NCI-H226 (cell line): ENCODE measurements at regions not wholly inside any gene's neighbourhood (a gene's known extent, or its start where the extent isn't known, plus 50 kb on each side); places are given as distances from the start of the nearest gene placed in this dataset.

Experiments
- DNase-seq: peaks from one replicate; pipeline ENCODE4 v3.0.0-alpha.2; 2015

DNA sequence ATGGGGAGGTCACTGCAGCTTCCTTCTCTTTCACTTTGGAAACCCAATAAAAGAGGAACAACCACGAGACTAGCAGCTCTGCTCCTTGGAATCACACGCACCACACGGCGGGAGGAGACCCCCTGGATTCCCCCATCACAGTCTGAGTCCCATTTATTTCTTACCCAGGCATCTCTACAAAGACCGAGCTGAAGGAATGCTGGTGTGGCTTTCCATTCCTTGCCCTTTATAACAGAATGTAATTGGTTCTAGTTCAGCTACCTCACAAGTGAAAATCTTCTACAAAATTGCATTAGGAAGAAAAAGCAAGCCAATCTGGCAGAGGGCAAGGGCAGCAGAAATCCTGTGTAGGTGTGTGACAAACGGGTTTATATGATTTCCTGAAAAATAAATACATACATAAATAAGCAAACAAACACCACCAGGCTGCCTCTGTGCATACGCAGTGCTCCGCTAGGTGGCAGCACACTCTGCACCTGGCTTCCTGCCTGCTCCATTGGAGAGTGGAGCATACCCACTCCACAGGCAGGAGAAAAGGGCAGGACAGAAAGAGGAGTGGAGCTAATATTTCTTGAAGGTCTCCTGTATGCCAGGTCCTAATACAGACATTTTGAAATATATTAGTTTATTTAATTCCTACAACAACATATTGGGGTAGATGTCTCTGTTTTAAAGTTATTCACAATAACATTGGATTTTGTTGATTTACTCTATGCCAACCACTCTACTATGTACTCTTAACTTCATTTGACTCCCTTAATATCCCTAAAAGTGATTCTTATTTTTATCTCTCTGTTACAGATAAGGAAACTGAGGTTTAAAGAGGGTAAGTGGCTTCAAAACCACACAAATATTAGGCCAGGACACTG, 673.1 kb downstream of the KCNA4 start:
- peak; percentile 22 for DNase-seq

DNA sequence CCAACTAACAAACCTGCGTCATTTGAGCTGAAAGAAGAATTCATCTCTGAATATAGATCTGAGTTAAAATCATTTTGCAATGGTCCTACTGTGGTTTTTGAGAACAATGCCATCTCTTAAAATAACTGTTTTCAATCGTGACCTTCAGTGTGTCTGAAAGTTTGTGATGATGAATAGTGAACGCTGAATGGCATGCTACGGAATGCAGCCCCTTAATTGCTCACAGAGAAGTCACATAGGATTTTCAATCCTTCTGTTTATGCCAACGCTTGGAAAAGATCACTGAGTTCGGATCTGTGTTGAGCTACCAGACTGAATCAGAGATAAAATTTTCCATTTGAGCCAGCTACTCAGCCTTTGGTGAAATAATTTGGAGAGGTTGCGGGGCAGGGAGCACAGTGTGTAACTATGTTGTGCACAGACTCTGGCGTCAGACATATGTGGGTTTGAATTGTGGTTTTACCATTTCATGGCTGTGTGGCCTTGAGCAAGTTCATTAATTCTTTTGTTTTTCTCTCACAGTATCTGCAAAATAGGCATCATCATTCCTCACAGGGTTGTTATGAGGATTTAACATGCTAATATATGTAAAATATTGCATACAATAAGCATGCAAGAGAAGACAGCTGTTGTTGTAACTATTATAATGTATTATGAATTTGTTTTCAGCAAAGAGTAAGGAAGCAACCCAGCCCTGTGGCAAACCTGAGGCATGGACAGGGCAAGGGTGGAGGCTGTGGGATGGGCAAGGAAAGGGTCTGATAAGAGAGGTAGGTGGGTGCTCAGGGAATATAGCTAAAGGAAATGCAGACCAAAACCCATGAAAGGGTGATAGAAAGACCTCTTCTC, 679.9 kb downstream of the KCNA4 start:
- no peak for DNase-seq

DNA sequence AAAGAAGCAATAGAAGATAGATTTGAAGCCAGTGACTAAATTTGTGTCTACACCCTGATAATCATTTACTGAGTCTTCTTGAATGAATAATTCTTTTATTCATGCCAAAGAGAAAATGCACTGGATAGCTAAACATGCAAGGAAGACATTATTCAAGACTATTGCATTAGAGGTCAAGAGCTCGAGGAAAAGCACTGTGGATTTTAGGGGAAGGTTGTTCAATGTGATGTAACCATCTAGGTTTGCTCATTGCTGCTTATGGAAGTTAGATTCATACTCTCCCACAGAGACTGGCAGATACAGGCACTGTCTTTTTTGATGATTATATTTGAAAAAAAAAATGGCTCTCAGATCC, 682.1 kb downstream of the KCNA4 start:
- DNase-seq: no peak

DNA sequence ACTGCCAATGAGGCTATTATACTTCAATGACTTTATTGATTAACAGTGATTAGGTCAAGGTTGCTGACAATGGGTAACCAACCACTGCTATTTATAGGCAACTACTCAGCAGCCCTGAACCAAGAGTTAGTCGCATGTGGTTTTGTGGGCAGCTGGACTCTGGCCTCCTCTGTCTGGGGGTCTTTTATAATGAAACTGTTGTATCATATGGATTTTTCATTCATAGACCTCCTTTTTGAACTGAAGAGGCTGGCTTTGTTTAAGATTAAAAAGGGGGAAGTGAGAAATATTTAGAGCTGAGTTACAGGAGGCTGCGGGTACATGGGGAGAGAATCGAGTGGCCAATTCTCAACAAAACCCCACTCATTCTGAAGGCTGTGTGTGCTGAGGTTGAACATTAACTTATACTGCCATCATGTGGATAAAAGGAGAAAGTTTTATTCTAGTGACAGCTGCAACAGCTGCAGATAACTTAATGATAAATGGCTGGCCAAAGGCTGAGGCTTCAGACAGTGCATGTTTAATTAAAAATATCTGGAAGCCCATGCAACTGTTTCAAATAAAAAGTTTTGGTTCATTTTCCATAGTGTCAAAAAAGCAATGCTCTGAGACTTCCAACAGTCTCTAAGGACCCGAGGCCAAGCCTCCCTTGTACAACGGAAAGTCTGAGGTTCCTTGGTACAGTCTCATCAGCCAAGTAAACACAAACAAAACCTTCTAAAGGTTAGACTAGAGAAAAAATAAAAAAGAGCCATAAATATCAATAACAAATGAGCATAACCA, 682.6 kb downstream of the KCNA4 start:
- DNase-seq: peak; percentile 49

DNA sequence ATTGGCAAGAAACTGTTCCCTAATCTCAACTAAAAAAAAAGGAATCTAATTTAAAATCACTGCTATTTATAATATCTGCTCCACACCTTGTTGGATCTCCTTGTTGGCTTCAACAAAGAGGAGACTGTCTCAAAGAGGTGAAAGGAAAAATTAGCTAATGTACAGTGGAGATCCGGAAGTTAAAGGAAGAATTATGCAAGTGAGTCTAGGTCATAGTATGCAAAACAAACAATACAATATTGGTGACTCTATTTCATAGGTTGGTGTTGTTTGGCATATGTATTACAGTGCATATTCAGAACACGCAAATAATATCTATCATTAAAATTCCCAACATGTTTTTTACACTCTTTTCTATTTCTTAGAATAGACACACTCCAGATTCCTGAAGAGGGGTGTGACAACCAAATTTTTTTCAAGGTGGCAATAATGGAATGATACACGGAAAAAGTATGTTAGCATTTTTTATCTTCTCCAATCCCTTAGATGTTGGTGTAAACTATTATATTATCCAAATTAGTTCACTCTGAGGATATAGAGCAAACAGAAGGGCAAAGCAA, 685.3 kb downstream of the KCNA4 start:
- DNase-seq: no peak

DNA sequence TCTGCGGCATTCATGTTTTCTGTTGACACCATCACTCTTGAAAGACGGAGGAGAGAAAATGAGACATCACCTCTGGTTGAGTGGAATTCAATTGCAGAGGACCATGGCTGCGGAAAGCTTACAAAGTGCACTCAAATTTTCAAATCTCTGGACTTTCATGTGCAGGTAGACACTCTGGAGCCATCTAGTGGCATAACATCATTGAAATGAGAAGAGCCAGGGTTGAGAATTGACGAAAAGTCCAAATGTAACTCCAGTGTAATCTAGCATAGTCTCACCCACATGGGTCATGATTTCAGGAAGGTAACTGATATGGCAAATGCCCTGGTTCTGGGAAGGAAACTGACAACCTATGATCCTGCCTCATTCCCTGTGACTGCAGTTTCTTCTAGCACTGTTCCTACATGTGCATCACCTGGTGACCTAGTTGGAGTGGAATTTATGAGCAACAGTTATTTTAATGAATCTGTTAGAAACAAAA, 687.8 kb downstream of the KCNA4 start:
- peak; percentile 74 for DNase-seq

DNA sequence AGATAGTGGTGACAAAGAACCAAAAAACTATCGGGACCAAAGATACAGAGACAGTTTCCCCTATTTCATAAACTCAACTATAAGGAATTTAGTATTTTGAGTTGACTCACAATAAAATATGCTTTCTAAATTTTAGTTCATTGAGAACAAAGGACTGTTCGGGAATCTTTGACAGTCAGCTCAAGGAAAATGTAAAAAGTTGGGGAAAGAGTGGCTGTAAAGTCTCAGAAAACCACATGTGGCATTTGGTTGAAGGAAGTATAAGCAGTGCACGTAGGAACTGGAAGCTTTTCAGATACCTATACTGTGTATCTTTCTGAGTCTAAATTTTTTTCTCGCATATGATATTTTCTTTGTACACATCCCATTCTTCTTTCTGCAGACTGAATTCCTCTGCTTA, 688.9 kb downstream of the KCNA4 start:
- no peak for DNase-seq

DNA sequence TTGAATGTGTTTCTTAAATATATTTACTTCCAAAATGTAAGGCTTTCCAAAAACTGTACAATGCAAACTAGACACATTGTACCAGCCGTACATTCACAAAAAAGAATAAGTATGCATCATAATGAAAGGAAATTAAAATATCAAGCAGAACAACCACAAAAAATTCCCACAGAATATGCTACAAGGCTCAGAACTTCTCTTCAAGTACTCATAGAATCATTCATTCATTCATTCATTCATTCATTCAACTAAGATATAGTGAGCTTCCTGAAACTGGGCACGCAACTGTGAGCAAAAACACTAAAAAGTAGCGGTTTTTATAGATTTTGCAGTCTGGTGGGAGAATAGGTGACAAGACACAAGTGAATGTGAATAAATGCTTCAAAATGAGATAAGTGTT, 690.1 kb downstream of the KCNA4 start:
- no peak for DNase-seq

DNA sequence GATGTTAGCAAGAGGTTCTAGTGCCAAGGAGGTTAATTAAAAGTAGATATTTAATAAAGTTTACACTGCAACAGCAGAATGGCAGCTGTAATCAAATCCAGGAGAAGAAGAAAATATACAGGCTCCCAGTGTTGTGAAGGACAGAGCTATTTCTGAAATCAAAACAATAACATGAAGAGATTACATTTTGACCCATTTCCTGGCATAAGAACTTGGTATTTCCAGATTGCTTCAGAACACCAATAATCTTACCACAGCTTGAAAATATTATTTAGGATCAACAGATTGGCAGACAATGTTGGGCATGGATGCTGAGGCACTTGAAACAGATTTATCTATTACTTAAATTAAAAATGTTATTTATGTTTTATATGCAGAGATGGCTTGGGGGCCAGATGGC, 692.5 kb downstream of the KCNA4 start:
- DNase-seq: no peak

DNA sequence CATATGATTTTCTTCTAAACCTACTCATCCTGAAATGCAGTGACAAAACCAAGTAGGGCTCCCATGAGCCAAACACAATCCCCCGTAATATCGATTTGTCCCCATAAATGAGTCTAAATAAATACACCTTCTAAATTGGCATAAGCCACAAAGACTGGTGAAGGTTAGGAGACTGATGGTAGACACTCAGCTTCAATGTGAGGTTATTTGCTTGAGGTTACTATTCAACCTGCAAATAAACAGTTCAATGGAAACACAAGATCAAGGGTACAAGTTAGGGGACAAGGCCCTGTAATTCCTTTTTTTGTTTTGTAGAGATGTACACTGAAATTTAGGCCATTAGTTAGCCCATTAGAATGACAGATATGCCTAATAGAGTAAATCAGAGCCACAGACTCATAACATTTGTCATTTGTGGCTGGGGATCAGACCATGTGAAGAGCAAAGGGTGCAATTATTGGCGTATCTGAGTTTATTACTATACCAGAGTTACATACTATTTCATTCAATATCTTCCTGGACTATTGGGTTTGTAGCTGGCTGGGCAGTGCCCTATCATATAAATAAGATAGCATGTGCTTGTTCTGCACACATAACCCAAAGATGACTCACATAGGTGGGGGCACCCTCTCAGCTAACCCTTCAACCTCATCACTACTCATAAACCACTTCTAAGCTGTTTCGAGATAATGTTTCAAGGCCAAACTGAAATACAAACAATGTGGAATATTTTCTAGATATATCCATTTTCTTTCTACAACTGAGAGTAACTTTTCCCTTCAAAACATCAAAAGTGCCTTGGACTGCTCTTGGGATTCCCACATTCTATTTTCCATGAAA, 695.3 kb downstream of the KCNA4 start:
- DNase-seq: peak; percentile 89

DNA sequence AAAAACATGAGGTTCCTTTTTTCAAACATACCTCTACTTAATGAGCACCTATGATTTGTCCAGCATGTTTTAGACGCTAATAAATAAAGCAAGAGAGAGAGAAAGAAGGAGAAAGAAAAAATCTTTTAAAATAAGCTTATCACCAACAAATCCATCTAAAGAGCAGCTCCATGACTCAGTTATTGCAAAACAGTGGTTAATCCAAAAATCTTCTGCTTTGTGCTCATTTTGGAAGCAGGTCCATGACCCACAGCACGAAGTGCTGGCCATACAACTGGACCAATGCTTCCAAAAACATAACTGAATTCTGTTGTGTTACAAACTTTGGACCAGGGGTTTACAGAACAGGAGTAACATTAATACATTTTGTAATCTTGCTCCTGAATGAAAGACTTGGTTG, 696.6 kb downstream of the KCNA4 start:
- DNase-seq: no peak

DNA sequence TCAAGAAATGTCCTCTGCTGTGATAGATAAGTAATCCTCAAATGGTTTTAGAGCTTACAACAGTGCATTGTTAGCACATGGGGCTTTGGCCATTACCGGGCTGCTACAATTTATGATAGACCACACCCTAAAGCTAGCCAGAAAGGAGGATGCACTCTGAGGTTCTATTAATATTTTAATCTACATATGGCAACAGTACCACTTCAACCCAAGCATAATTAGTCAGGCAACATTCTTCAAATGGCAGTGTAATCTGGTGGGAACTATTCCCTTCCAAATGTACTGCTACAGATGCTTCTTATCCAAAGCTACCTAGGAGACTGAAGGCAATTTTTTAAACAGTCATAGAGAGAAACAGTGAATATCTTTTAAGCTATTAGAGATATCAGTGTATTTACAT, 697.6 kb downstream of the KCNA4 start:
- peak; percentile 29 for DNase-seq

DNA sequence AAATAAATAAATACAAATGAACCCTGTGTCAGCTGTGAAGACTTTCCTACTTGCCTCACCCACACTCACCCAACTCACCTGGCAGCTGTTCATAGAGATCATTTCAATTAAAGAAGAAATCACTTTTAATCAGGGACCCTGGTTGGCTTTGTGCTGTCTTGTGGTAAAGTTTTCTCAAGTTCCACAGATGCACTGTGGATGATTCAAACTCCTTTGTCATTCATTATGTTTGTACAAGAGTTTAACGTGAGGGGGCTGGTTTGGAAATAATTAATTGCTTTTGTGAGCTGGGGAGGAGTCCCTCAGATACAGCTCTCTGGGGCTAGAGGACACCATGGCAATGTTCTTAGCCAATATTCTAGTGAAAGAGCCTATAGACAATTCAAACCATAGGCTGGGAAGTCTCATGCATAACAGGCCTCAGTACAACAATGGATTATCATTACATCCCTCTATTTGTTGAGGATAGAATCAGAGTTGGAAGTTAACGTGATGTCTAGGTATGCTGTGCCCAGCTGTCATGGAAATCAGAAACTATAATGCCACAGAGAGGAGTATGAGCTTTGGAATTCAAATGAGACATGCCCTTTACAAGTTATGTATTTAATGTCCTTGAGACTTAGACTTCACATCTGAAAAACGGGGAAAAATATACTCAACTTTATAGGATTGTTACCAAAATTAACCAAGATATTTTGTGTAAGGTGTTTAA, 698.5 kb downstream of the KCNA4 start:
- DNase-seq: peak; percentile 24

DNA sequence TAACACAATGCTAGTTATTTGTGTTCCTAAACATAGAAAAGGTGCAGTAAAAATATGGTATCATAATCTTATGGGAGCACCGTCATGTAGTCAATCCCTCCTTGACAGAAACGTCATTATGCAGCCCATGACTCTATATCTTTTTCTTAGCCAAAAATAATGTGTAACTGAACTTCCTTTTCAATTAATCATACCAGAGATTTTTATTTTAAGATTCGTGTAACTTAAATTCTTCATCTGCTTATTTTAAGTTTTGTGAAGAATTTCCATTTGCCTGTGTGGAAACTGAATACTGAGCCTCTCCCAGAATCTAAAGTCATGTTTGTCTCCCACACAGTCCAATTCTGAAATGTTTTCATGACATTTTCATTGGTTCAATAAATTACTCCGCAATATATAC, 699.1 kb downstream of the KCNA4 start:
- no peak for DNase-seq

DNA sequence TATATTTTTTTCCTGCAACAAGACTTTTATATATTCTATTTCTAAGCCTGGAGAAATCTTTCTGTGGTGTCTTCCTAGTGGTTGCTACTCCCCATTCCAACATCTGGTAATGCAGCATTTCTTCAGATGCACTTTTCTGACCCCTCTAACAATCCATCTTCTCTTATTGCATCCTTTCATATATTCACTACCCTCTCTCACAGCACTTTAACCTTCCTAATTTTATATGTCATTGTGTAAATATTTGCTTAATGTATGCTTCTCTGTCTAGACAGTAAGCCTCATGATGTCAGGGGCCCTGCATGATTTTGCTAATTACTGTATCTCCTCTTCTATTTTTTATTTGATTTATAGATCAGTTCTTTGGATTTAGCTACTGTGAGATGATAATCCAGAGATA, 701.6 kb downstream of the KCNA4 start:
- DNase-seq: no peak

DNA sequence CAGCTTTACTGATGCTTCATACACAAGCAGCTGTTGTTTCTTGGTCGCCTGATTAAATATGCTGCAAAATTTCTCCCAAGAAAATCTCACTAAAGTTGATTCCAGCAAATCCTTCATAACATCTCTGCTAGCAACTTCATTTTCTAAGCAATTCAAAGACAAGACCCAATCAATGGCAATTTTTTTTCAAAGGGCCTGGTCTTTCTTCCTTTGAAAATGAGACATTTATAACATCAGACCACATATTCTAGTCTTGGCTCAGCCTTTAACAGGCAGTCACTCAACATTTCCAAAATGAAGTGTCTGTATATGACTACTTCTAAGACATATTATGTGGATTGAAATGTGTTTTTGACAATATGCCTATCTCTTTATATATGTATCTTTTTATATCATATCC, 702.6 kb downstream of the KCNA4 start:
- DNase-seq: no peak

DNA sequence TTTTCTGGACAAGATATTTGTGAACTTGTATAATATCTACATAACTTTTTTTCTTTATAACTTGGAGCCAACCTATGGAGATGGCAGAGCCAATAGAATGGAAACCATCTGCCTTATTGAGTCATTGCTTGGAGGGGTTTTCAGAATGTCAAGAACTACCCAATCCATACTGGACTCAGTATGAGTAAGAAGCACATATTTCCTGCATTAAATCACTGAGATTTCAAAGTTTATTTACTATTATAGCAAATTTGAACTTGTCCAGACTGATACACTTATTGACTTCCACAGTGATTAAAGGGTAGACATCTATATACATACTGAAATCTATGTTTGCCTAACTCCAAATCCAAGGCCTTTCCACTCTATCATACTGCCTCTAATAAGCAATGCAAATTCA, 704.0 kb downstream of the KCNA4 start:
- DNase-seq: peak; percentile 58

DNA sequence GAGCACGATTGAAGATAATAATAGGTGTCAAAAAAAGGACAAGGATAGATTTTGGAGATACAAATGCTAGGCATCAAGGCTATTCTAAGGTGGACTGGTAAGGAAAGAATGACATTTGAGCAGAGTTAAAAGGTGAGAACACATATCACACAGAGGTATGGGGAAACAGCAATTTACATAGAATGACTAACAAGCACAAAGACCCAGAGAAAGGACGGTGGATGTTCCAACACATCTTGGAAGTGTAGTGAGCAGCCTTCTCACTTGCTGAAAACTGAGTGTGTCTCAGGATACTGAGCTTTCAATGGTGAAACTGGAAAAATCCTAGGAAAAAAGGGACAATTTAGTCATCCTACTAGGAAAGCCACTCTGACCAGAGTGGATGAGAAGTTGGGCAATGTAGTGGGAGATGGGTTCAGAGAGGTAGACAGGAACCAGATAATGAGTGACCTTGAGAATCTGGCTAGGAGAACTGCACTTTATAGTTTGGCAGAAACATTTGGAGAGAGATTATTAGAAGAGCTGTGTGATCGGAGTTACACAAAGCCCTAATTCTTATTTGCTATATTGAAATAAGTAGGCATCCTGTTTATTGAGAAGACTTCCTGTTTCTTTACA, 706.0 kb downstream of the KCNA4 start:
- no peak for DNase-seq

DNA sequence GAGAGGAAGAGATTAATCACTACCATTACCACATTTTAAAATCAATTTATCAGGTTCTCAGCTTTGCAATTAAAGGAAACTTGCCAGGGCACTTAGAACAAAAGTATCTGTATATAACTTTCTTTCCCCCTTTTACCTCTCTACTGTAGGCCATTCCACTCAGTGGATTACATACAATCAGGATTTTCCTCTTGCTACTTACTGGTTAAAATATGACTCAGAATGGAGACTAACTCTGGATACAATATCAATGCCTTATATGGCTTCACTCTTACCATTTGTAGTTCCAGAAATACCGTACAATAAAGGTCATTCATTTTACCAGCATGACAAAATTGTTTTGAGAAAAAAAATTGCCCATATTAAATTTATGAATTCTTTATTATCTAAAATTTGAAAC, 706.8 kb downstream of the KCNA4 start:
- DNase-seq: peak; percentile 42

DNA sequence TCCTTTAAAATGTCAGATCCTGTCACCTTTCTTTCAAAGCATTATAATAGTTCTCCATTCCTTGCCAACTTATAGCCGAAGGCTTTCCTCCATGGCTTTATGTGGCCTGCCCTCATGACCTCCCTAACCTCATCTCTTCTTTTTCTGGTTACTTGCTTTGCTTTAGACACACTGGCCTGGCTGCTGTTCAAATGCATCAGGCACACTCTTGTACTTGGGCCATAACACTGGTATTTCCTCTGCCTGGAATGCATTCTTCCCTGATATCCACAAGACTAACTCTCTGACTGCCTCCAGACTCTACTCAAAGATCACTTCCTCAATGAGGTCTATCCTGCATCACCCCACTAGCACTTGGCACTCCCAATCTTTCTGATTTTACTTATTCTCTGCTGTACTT, 710.3 kb downstream of the KCNA4 start:
- peak; percentile 92 for DNase-seq
